Body of pancreas (tissue), 4 donors: ENCODE measurements at regions not wholly inside any gene's neighbourhood (a gene's known extent, or its start where the extent isn't known, plus 50 kb on each side); places are given as distances from the start of the nearest gene placed in this dataset.
A peak's percentile ranks its signal among the peaks of the same experiment; 100 is the strongest.

Experiments
- ATAC-seq: fragments of 150-250 bp; one replicate; pipeline ENCODE4 v1.9.1; 2016
- DNase-seq, 4 donors: peaks; one replicate each; pipeline ENCODE4 v3.0.0-alpha.2; 2019
- H3K27ac ChIP-seq, 4 donors: fragments of 200-600 bp; sonication (generic); 1 replicate in 3 of 4; 2 replicates in 1 of 4; pipeline versions ENCODE4 v1.5.1 to v1.6.1; 2016 to 2019; ENCODE audit warnings: mild to moderate bottlenecking in 1 of 4, mixed read lengths in 1 of 4, moderate library complexity in 1 of 4
- H3K27me3 ChIP-seq, 2 donors: fragments of 200-600 bp; sonication (generic); one replicate each; pipeline ENCODE4 v1.6.0; 2016; ENCODE audit warnings: mild to moderate bottlenecking in 1 of 2
- H3K36me3 ChIP-seq, 2 donors: fragments of 200-600 bp; sonication (generic); replicated peaks in 1 of 2; 2 replicates each; pipeline ENCODE4 v1.5.1; 2016; ENCODE audit warnings: low read depth in 2 of 2; ENCODE audit not compliant: insufficient read depth in 1 of 2
- H3K4me1 ChIP-seq: fragments of 200-600 bp; sonication (generic); one replicate; pipeline ENCODE4 v1.6.0; 2016
- H3K4me3 ChIP-seq, 2 donors: fragments of 200-600 bp; sonication (generic); 1 replicate in 1 of 2; 2 replicates in 1 of 2; pipeline ENCODE4 v1.5.1; 2016 to 2019
- H3K9me3 ChIP-seq, 3 donors: fragments of 200-600 bp; sonication (generic); 1 replicate in 2 of 3; 2 replicates in 1 of 3; pipeline ENCODE4 v1.5.1; 2016
- POLR2A ChIP-seq, 3 donors: fragments of 450-650 bp; IDR thresholded peaks; one replicate each; pipeline ENCODE4 v1.6.1; 2016; ENCODE audit warnings: antibody characterized with exemption in 3 of 3, mild to moderate bottlenecking in 2 of 3
- WGBS, 2 donors: methylation state at CpG; one replicate each; pipeline ENCODE4 v1.1.5; 2017; 5-methylcytosine and 5-hydroxymethylcytosine counted together
- intact Hi-C: fragments of 100-400 bp; cut with DNase I; formaldehyde crosslinking; loops from one replicate; pipeline ENCODE4 v1.15.1; 2023
- TF ChIP-seq, protein P1 (sequence below), 7 experiments: fragments of 450-650 bp in 4 of 7; fragments of 200-600 bp in 3 of 7; sonication (generic) in 3 of 7; IDR thresholded peaks; one replicate each; pipeline ENCODE4 v1.5.1; 2016 to 2019; ENCODE audit warnings: antibody characterized with exemption in 7 of 7

- WGBS, 2 donors: 85 to 93% methylated on average over 11 of the region's 11 CpGs
- DNase-seq (no peak), ATAC-seq (no peak)
- H3K36me3 ChIP-seq: no peaks in the 10 kb centered on the region
- H3K9me3 ChIP-seq: no peaks in the 10 kb centered on the region
- H3K27ac ChIP-seq: no peak overlapping the region
- no peak overlapping the region for H3K4me3 ChIP-seq
- no peaks in the 10 kb centered on the region for H3K27me3 ChIP-seq
- H3K4me1 ChIP-seq: peaks cover 17% of the 10 kb centered on the region
- TF ChIP-seq POLR2A (IDR thresholded peaks at IDR 0.05): no peak
- TF ChIP-seq, protein P1, sequence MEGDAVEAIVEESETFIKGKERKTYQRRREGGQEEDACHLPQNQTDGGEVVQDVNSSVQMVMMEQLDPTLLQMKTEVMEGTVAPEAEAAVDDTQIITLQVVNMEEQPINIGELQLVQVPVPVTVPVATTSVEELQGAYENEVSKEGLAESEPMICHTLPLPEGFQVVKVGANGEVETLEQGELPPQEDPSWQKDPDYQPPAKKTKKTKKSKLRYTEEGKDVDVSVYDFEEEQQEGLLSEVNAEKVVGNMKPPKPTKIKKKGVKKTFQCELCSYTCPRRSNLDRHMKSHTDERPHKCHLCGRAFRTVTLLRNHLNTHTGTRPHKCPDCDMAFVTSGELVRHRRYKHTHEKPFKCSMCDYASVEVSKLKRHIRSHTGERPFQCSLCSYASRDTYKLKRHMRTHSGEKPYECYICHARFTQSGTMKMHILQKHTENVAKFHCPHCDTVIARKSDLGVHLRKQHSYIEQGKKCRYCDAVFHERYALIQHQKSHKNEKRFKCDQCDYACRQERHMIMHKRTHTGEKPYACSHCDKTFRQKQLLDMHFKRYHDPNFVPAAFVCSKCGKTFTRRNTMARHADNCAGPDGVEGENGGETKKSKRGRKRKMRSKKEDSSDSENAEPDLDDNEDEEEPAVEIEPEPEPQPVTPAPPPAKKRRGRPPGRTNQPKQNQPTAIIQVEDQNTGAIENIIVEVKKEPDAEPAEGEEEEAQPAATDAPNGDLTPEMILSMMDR (IDR thresholded peaks at IDR 0.05): no peak
- intact Hi-C loops: no loop called here
Observed at GRCh38 chr3:177474652-177475355, 277.5 kb upstream of the TBL1XR1 start.

- Histone ChIP-seq H3K9me3 (no peaks in the 10 kb centered on the region), H3K4me3 (no peak overlapping the region), H3K4me1 (peaks cover 17% of the 10 kb centered on the region), H3K36me3 (no peaks in the 10 kb centered on the region), H3K27ac (no peak overlapping the region), H3K27me3 (no peaks in the 10 kb centered on the region)
- TF ChIP-seq POLR2A (IDR thresholded peaks at IDR 0.05): no peak
- TF ChIP-seq, protein P1 (IDR thresholded peaks at IDR 0.05): no peak
- ATAC-seq: no peak
- DNase-seq: peak in 1 of 4 donors; percentile 8
- 45 to 46% methylated on average over 5 of the region's 5 CpGs for WGBS, 2 donors
- intact Hi-C loops: no loop called here
Observed at GRCh38 chr3:177475356-177475665, 278.0 kb upstream of the TBL1XR1 start.

DNA sequence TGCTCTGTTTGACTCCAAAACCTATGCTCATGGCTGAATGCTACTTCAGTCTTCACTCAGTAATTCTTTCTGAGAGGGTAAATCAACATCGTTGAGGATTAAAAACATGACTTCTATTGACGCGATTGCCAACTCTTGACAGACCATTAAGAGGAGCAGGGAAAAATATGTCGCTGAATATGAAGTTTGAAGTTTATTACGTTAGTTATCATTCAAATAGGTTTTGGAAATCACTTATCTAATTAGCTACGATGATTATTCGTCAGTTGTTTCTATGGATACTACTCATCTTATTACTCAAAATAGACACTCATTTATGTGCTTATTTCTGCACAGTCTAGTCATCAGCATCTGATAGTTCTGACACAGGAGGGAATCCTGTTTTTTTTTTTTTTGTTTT, 279.2 kb upstream of the TBL1XR1 start:
- H3K4me3 ChIP-seq: no peak overlapping the region
- DNase-seq (no peak), ATAC-seq (no peak)
- H3K27me3 ChIP-seq: peaks cover 0 to 4% of the 10 kb centered on the region in 2 donors
- WGBS, 2 donors: 86 to 90% methylated on average over 7 of the region's 7 CpGs
- peaks cover 17% of the 10 kb centered on the region for H3K4me1 ChIP-seq
- no peaks in the 10 kb centered on the region for H3K9me3 ChIP-seq
- H3K36me3 ChIP-seq: no peaks in the 10 kb centered on the region
- intact Hi-C loops: no loop called here
- TF ChIP-seq, protein P1 (IDR thresholded peaks at IDR 0.05): no peak
- no peak for TF ChIP-seq POLR2A (IDR thresholded peaks at IDR 0.05)
- no peak overlapping the region for H3K27ac ChIP-seq

- 86 to 95% methylated on average over 6 of the region's 6 CpGs for WGBS, 2 donors
- no peak for DNase-seq
- Histone ChIP-seq H3K27ac (no peak overlapping the region), H3K36me3 (no peaks in the 10 kb centered on the region), H3K4me3 (no peak overlapping the region), H3K27me3 (peaks cover 0 to 4% of the 10 kb centered on the region in 2 donors), H3K4me1 (peaks cover 17% of the 10 kb centered on the region), H3K9me3 (no peaks in the 10 kb centered on the region)
- intact Hi-C loops: no loop called here
- ATAC-seq: no peak
- no peak for TF ChIP-seq POLR2A (IDR thresholded peaks at IDR 0.05)
- TF ChIP-seq, protein P1 (IDR thresholded peaks at IDR 0.05): no peak
Observed at GRCh38 chr3:177476921-177477435, 279.7 kb upstream of the TBL1XR1 start.
